A549 (cell line): ENCODE measurements at regions not wholly inside any gene's neighbourhood (a gene's known extent, or its start where the extent isn't known, plus 50 kb on each side); places are given as distances from the start of the nearest gene placed in this dataset.

Experiments
- CHD2 ChIP-seq: fragments of 150-350 bp; IDR thresholded peaks from 2 replicates; pipeline ENCODE4 v1.6.1; 2014; ENCODE audit warnings: low read length; ENCODE audit not compliant: partially characterized antibody
- CTCF ChIP-seq: fragments of >200 bp; sonication (Bioruptor Twin); formaldehyde crosslinking; IDR thresholded peaks from 3 replicates; pipeline ENCODE4 v1.5.1; 2016
- E2F6 ChIP-seq: IDR thresholded peaks from 2 replicates; pipeline ENCODE4 v1.6.1; 2012; ENCODE audit warnings: low read depth, borderline replicate concordance
- EP300 ChIP-seq, 2 experiments: fragments of >200 bp; sonication (Bioruptor Twin); formaldehyde crosslinking; IDR thresholded peaks; 2 replicates in 1 of 2; 3 replicates in 1 of 2; pipeline ENCODE4 v1.6.1; 2016 to 2017
- HMGXB4 ChIP-seq: fragments of 250-450 bp; sonication (Bioruptor Pico); IDR thresholded peaks from 2 replicates; pipeline ENCODE4 v1.5.0; 2021; ENCODE audit warnings: mild to moderate bottlenecking, moderate library complexity, borderline replicate concordance
- KDM1A ChIP-seq: fragments of 200-600 bp; sonication (generic); IDR thresholded peaks from 2 replicates; pipeline ENCODE4 v1.6.1; 2016; ENCODE audit warnings: low read depth, mild to moderate bottlenecking
- MAFK ChIP-seq: fragments of 450-650 bp; IDR thresholded peaks from 2 replicates; pipeline ENCODE4 v1.6.1; 2014; ENCODE audit not compliant: partially characterized antibody
- MAZ ChIP-seq: fragments of 150-350 bp; IDR thresholded peaks from 2 replicates; pipeline ENCODE4 v1.6.1; 2014; ENCODE audit warnings: antibody characterized with exemption, low read depth, low read length, borderline replicate concordance
- MYC ChIP-seq: IDR thresholded peaks from 2 replicates; pipeline ENCODE4 v1.6.1; 2012; ENCODE audit warnings: mild to moderate bottlenecking, inconsistent platforms, low read length, improper control_type of control experiment, borderline replicate concordance
- POLR2A ChIP-seq: IDR thresholded peaks from 2 replicates; pipeline ENCODE4 v1.6.1; 2012; ENCODE audit warnings: mild to moderate bottlenecking, low read length
- POLR2AphosphoS2 ChIP-seq: conservative IDR thresholded peaks from 2 replicates; pipeline ENCODE4 v1.6.1; 2012; ENCODE audit warnings: low read length, improper control_type of control experiment, inconsistent platforms
- TF ChIP-seq, protein P1 (sequence below): IDR thresholded peaks from 2 replicates; pipeline ENCODE4 v1.6.1; 2012
- TF ChIP-seq, protein P2 (sequence below): fragments of 450-650 bp; IDR thresholded peaks from 2 replicates; pipeline ENCODE4 v1.6.1; 2014; ENCODE audit warnings: antibody characterized with exemption
- TF ChIP-seq, protein P3 (sequence below): IDR thresholded peaks from 2 replicates; pipeline ENCODE4 v1.6.1; 2012

DNA sequence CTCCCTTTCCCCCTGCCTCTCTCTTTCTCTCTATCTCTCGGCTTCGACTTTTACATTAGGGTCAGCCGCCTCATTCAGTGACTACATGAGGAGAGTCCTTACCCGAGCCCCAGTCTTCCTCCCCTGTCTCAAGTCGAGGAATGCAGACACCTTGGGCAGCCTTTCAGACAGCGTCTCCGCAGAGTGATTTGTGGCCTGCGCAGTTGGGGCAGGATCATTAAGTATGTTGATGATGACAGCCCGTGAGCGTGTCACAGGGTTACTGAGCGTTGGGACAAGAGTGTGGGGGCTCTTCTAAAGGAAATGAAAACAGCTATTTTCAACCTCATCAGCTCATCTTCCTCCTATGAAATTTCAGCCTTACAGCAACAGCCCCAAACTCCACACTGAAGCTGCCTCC, 312.1 kb upstream of the GATB start:
- TF ChIP-seq, protein P1, sequence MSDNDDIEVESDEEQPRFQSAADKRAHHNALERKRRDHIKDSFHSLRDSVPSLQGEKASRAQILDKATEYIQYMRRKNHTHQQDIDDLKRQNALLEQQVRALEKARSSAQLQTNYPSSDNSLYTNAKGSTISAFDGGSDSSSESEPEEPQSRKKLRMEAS = no peak
- TF ChIP-seq CTCF (no peak), MYC (no peak), POLR2A (no peak), E2F6 (no peak), HMGXB4 (CRISPR knock-in tag) (no peak), EP300 (IDR thresholded peaks at IDR 0.05) (no peak), KDM1A (no peak), MAFK (no peak), CHD2 (no peak), MAZ (no peak), POLR2AphosphoS2 (no peak)
- TF ChIP-seq, protein P2, sequence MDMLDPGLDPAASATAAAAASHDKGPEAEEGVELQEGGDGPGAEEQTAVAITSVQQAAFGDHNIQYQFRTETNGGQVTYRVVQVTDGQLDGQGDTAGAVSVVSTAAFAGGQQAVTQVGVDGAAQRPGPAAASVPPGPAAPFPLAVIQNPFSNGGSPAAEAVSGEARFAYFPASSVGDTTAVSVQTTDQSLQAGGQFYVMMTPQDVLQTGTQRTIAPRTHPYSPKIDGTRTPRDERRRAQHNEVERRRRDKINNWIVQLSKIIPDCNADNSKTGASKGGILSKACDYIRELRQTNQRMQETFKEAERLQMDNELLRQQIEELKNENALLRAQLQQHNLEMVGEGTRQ = no peak
- TF ChIP-seq, protein P3, sequence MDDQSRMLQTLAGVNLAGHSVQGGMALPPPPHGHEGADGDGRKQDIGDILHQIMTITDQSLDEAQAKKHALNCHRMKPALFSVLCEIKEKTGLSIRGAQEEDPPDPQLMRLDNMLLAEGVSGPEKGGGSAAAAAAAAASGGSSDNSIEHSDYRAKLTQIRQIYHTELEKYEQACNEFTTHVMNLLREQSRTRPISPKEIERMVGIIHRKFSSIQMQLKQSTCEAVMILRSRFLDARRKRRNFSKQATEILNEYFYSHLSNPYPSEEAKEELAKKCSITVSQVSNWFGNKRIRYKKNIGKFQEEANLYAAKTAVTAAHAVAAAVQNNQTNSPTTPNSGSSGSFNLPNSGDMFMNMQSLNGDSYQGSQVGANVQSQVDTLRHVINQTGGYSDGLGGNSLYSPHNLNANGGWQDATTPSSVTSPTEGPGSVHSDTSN = no peak
